ENCODE measurements at regions not wholly inside any gene's neighbourhood (a gene's known extent, or its start where the extent isn't known, plus 50 kb on each side); places are given as distances from the start of the nearest gene placed in this dataset.

- no peaks in the 10 kb centered on the region for H3K36me3 ChIP-seq
- H3K27me3 ChIP-seq, result no peaks in the 10 kb centered on the region
- no peak overlapping the region for H3K4me2 ChIP-seq
- H3K9me3 ChIP-seq, result no peaks in the 10 kb centered on the region
- H4K20me1 ChIP-seq, result no peaks in the 10 kb centered on the region
- no peak overlapping the region for H3K4me3 ChIP-seq
- H3K4me1 ChIP-seq, result no peaks in the 10 kb centered on the region
- no peak for TF ChIP-seq Cebpa-rat (IDR thresholded peaks at IDR 0.05)
- no peak overlapping the region for H3K27ac ChIP-seq
- H3K9ac ChIP-seq, result no peak overlapping the region
Measured at GRCh38 chr12:5257763-5258495, 174.0 kb upstream of the NTF3 start.

GRCh38 chr12:5258498-5258897 is 173.4 kb upstream of the NTF3 start:
- H3K4me1 ChIP-seq, result no peaks in the 10 kb centered on the region
- H4K20me1 ChIP-seq, result no peaks in the 10 kb centered on the region
- no peak overlapping the region for H3K9ac ChIP-seq
- H3K36me3 ChIP-seq, result no peaks in the 10 kb centered on the region
- no peak overlapping the region for H3K27ac ChIP-seq
- no peak overlapping the region for H3K4me3 ChIP-seq
- no peaks in the 10 kb centered on the region for H3K9me3 ChIP-seq
- TF ChIP-seq Cebpa-rat (IDR thresholded peaks at IDR 0.05), result no peak
- no peak overlapping the region for H3K4me2 ChIP-seq
- no peaks in the 10 kb centered on the region for H3K27me3 ChIP-seq

- H3K4me1 ChIP-seq, result no peaks in the 10 kb centered on the region
- H3K4me3 ChIP-seq, result no peak overlapping the region
- H4K20me1 ChIP-seq, result no peaks in the 10 kb centered on the region
- H3K9me3 ChIP-seq, result no peaks in the 10 kb centered on the region
- H3K27ac ChIP-seq, result no peak overlapping the region
- no peaks in the 10 kb centered on the region for H3K27me3 ChIP-seq
- no peak for TF ChIP-seq Cebpa-rat (IDR thresholded peaks at IDR 0.05)
- no peak overlapping the region for H3K9ac ChIP-seq
- no peak overlapping the region for H3K4me2 ChIP-seq
- no peaks in the 10 kb centered on the region for H3K36me3 ChIP-seq
Measured at GRCh38 chr12:5258926-5259325, 173.0 kb upstream of the NTF3 start.

- Histone ChIP-seq H3K4me1 (no peaks in the 10 kb centered on the region), H3K4me3 (no peak overlapping the region), H4K20me1 (no peaks in the 10 kb centered on the region), H3K4me2 (no peak overlapping the region), H3K36me3 (no peaks in the 10 kb centered on the region), H3K27me3 (no peaks in the 10 kb centered on the region), H3K27ac (no peak overlapping the region), H3K9ac (no peak overlapping the region), H3K9me3 (no peaks in the 10 kb centered on the region)
- TF ChIP-seq Cebpa-rat (IDR thresholded peaks at IDR 0.05), result no peak
Measured at GRCh38 chr12:5259523-5259922, 172.4 kb upstream of the NTF3 start.

GRCh38 chr12:5260086-5260485 is 171.8 kb upstream of the NTF3 start:
- TF ChIP-seq Cebpa-rat (IDR thresholded peaks at IDR 0.05), result no peak
- Histone ChIP-seq H3K4me1 (no peaks in the 10 kb centered on the region), H3K9ac (no peak overlapping the region), H3K4me2 (no peak overlapping the region), H3K36me3 (no peaks in the 10 kb centered on the region), H3K9me3 (no peaks in the 10 kb centered on the region), H4K20me1 (no peaks in the 10 kb centered on the region), H3K4me3 (no peak overlapping the region), H3K27ac (no peak overlapping the region), H3K27me3 (no peaks in the 10 kb centered on the region)

GRCh38 chr12:5260591-5261086 is 171.3 kb upstream of the NTF3 start:
- TF ChIP-seq Cebpa-rat (IDR thresholded peaks at IDR 0.05), result no peak
- no peaks in the 10 kb centered on the region for H3K36me3 ChIP-seq
- H3K4me1 ChIP-seq, result no peaks in the 10 kb centered on the region
- H3K4me3 ChIP-seq, result no peak overlapping the region
- H4K20me1 ChIP-seq, result no peaks in the 10 kb centered on the region
- H3K27ac ChIP-seq, result no peak overlapping the region
- H3K9ac ChIP-seq, result no peak overlapping the region
- H3K9me3 ChIP-seq, result no peaks in the 10 kb centered on the region
- H3K27me3 ChIP-seq, result no peaks in the 10 kb centered on the region
- no peak overlapping the region for H3K4me2 ChIP-seq

- H3K4me3 ChIP-seq, result no peak overlapping the region
- TF ChIP-seq Cebpa-rat (IDR thresholded peaks at IDR 0.05), result no peak
- H4K20me1 ChIP-seq, result no peaks in the 10 kb centered on the region
- no peaks in the 10 kb centered on the region for H3K27me3 ChIP-seq
- H3K4me1 ChIP-seq, result no peaks in the 10 kb centered on the region
- H3K9ac ChIP-seq, result no peak overlapping the region
- H3K9me3 ChIP-seq, result no peaks in the 10 kb centered on the region
- H3K36me3 ChIP-seq, result no peaks in the 10 kb centered on the region
- no peak overlapping the region for H3K4me2 ChIP-seq
- H3K27ac ChIP-seq, result no peak overlapping the region
Measured at GRCh38 chr12:5262450-5262849, 169.5 kb upstream of the NTF3 start.

GRCh38 chr12:5262885-5263284 is 169.0 kb upstream of the NTF3 start:
- Histone ChIP-seq H3K27ac (no peak overlapping the region), H4K20me1 (no peaks in the 10 kb centered on the region), H3K27me3 (no peaks in the 10 kb centered on the region), H3K4me2 (no peak overlapping the region), H3K4me1 (no peaks in the 10 kb centered on the region), H3K36me3 (no peaks in the 10 kb centered on the region), H3K4me3 (no peak overlapping the region), H3K9me3 (no peaks in the 10 kb centered on the region), H3K9ac (no peak overlapping the region)
- TF ChIP-seq Cebpa-rat (IDR thresholded peaks at IDR 0.05), result no peak

GRCh38 chr12:5264006-5264405 is 167.9 kb upstream of the NTF3 start:
- H3K4me3 ChIP-seq, result no peak overlapping the region
- H3K36me3 ChIP-seq, result no peaks in the 10 kb centered on the region
- no peaks in the 10 kb centered on the region for H3K4me1 ChIP-seq
- H3K27me3 ChIP-seq, result no peaks in the 10 kb centered on the region
- no peaks in the 10 kb centered on the region for H3K9me3 ChIP-seq
- no peak for TF ChIP-seq Cebpa-rat (IDR thresholded peaks at IDR 0.05)
- H4K20me1 ChIP-seq, result no peaks in the 10 kb centered on the region
- no peak overlapping the region for H3K9ac ChIP-seq
- no peak overlapping the region for H3K27ac ChIP-seq
- H3K4me2 ChIP-seq, result no peak overlapping the region

GRCh38 chr12:5267603-5268423 is 164.1 kb upstream of the NTF3 start:
- no peaks in the 10 kb centered on the region for H3K4me1 ChIP-seq
- H3K27me3 ChIP-seq, result no peaks in the 10 kb centered on the region
- no peaks in the 10 kb centered on the region for H3K9me3 ChIP-seq
- H4K20me1 ChIP-seq, result no peaks in the 10 kb centered on the region
- H3K27ac ChIP-seq, result no peak overlapping the region
- no peak overlapping the region for H3K4me3 ChIP-seq
- TF ChIP-seq Cebpa-rat (IDR thresholded peaks at IDR 0.05), result no peak
- H3K4me2 ChIP-seq, result no peak overlapping the region
- H3K36me3 ChIP-seq, result no peaks in the 10 kb centered on the region
- H3K9ac ChIP-seq, result no peak overlapping the region
